GM23338 (cell line): ENCODE measurements at regions not wholly inside any gene's neighbourhood (a gene's known extent, or its start where the extent isn't known, plus 50 kb on each side); places are given as distances from the start of the nearest gene placed in this dataset.

Experiments used
- ATAC-seq: fragments of 200-7000 bp; cut with Tn5 transposase; 3 replicates; pipeline ENCODE4 v1.9.1; 2020
- DNase-seq: peaks from one replicate; pipeline ENCODE4 v3.0.0-alpha.2; 2015; ENCODE audit warnings: low spot score
- H2AFZ ChIP-seq: fragments of 200-600 bp; sonication (generic); 2 replicates; pipeline ENCODE4 v1.8.0; 2016; ENCODE audit warnings: antibody characterized with exemption, mild to moderate bottlenecking, moderate library complexity
- H3F3A ChIP-seq: fragments of 200-600 bp; sonication (generic); replicated peaks from 2 replicates; pipeline ENCODE4 v1.8.0; 2017; ENCODE audit warnings: antibody characterized with exemption, mixed run types, low read depth
- H3K27ac ChIP-seq: fragments of 200-600 bp; sonication (generic); 2 replicates; pipeline ENCODE4 v1.6.1; 2016; ENCODE audit warnings: low read depth
- H3K27me3 ChIP-seq: fragments of 200-600 bp; sonication (generic); 2 replicates; pipeline ENCODE4 v1.8.0; 2016; ENCODE audit warnings: mild to moderate bottlenecking, mixed run types, moderate library complexity; ENCODE audit not compliant: insufficient read depth
- H3K36me3 ChIP-seq: fragments of 200-600 bp; sonication (generic); 2 replicates; pipeline ENCODE4 v1.8.0; 2016; ENCODE audit warnings: mild to moderate bottlenecking; ENCODE audit not compliant: insufficient read depth
- H3K4me1 ChIP-seq: fragments of 200-600 bp; sonication (generic); 2 replicates; pipeline ENCODE4 v1.8.0; 2016; ENCODE audit warnings: mild to moderate bottlenecking, moderate library complexity; ENCODE audit not compliant: insufficient read depth
- H3K4me2 ChIP-seq: fragments of 200-600 bp; sonication (generic); 2 replicates; pipeline ENCODE4 v1.7.1; 2017; ENCODE audit warnings: mixed run types
- H3K4me3 ChIP-seq: fragments of 200-600 bp; sonication (generic); 2 replicates; pipeline ENCODE4 v1.6.1; 2016; ENCODE audit warnings: mixed run types
- H3K79me2 ChIP-seq: fragments of 200-600 bp; sonication (generic); replicated peaks from 2 replicates; pipeline ENCODE4 v1.8.0; 2017; ENCODE audit warnings: mild to moderate bottlenecking; ENCODE audit not compliant: insufficient read depth
- H3K9me2 ChIP-seq: fragments of 200-600 bp; sonication (generic); 2 replicates; pipeline ENCODE4 v1.8.0; 2017; ENCODE audit not compliant: insufficient read depth
- H4K20me1 ChIP-seq: fragments of 200-600 bp; sonication (generic); replicated peaks from 2 replicates; pipeline ENCODE4 v1.8.0; 2017; ENCODE audit warnings: mild to moderate bottlenecking; ENCODE audit not compliant: insufficient read depth
- H3K27ac Mint-ChIP-seq: 2 replicates; pipeline ENCODE4 v1.8.0; 2020; ENCODE audit warnings: inconsistent platforms, mild to moderate bottlenecking, moderate library complexity, mixed read lengths
- H3K27me3 Mint-ChIP-seq: 3 replicates; pipeline ENCODE4 v1.8.0; 2022; ENCODE audit warnings: low read depth, mild to moderate bottlenecking, moderate library complexity, mixed read lengths, inconsistent platforms; ENCODE audit not compliant: insufficient read depth, poor library complexity
- H3K36me3 Mint-ChIP-seq: 3 replicates; pipeline ENCODE4 v1.8.0; 2021; ENCODE audit warnings: low read depth, mild to moderate bottlenecking, inconsistent platforms, moderate library complexity, mixed read lengths
- H3K4me1 Mint-ChIP-seq: 3 replicates; pipeline ENCODE4 v1.8.0; 2020; ENCODE audit warnings: mild to moderate bottlenecking, inconsistent platforms, mixed read lengths
- H3K4me3 Mint-ChIP-seq: 3 replicates; pipeline ENCODE4 v1.8.0; 2021; ENCODE audit warnings: moderate library complexity, mild to moderate bottlenecking, inconsistent platforms, mixed read lengths
- H3K9me3 Mint-ChIP-seq: 3 replicates; pipeline ENCODE4 v1.8.0; 2020; ENCODE audit warnings: moderate library complexity, mild to moderate bottlenecking, inconsistent platforms, mixed read lengths
- CTCF ChIP-seq, 2 experiments: fragments of 200-600 bp in 1 of 2; sonication (generic) in 1 of 2; conservative IDR thresholded peaks; 2 replicates each; pipeline versions ENCODE4 v1.5.1 to v1.6.1; 2016 to 2017; ENCODE audit warnings: antibody characterized with exemption in 2 of 2, low read depth in 2 of 2, mild to moderate bottlenecking in 2 of 2, moderate library complexity in 1 of 2
- EZH2 ChIP-seq: fragments of 200-600 bp; sonication (generic); IDR thresholded peaks from one replicate; pipeline ENCODE4 v1.8.0; 2017; ENCODE audit warnings: antibody characterized with exemption, mild to moderate bottlenecking, low read depth; ENCODE audit not compliant: unreplicated experiment
- JUNB ChIP-seq: IDR thresholded peaks from one replicate; pipeline ENCODE4 v1.6.1; 2016; ENCODE audit warnings: antibody characterized with exemption; ENCODE audit not compliant: unreplicated experiment
- NANOG ChIP-seq: IDR thresholded peaks from 2 replicates; pipeline ENCODE4 v1.6.1; 2016; ENCODE audit warnings: antibody characterized with exemption, borderline replicate concordance
- STAT1 ChIP-seq: IDR thresholded peaks from one replicate; pipeline ENCODE4 v1.6.1; 2016; ENCODE audit warnings: antibody characterized with exemption; ENCODE audit not compliant: unreplicated experiment
- ZNF114 ChIP-seq: fragments of 250-450 bp; sonication (Bioruptor Pico); IDR thresholded peaks from 2 replicates; pipeline ENCODE4 v1.5.0; 2020; ENCODE audit warnings: mild to moderate bottlenecking, moderate library complexity
- ZNF462 ChIP-seq: fragments of 250-450 bp; sonication (Bioruptor Pico); IDR thresholded peaks from 2 replicates; pipeline ENCODE4 v1.5.0; 2020; ENCODE audit warnings: mild to moderate bottlenecking, moderate library complexity

GRCh38 chr2:16615687-16616615 is 49.7 kb downstream of the CYRIA start:
- ATAC-seq (peak; percentile 77), DNase-seq (peak; percentile 48)
- H3K9me2 ChIP-seq: peaks cover 3% of the 10 kb centered on the region; the same call in 1 of the 2 replicates
- H3K36me3 ChIP-seq: no peaks in the 10 kb centered on the region
- H3K4me3 ChIP-seq: no peak overlapping the region
- TF ChIP-seq CTCF (conservative IDR thresholded peaks at IDR 0.05; ENCODE audit: low read depth in 2 of 2) (peak; percentile 40 to 60; a peak in 3 of 4 replicates), ZNF114 (CRISPR knock-in tag) (no peak), EZH2 (no peak)
- H4K20me1 ChIP-seq: no peaks in the 10 kb centered on the region
- no peak overlapping the region for H2AFZ ChIP-seq
- Mint-ChIP-seq H3K27ac (no peak overlapping the region; the same call in none of the 2 replicates), H3K27me3 (peaks cover 2% of the 10 kb centered on the region), H3K4me1 (peaks cover 10% of the 10 kb centered on the region), H3K36me3 (no peaks in the 10 kb centered on the region), H3K9me3 (no peaks in the 10 kb centered on the region), H3K4me3 (no peak overlapping the region)
- H3K27ac ChIP-seq: no peak overlapping the region
- no peaks in the 10 kb centered on the region for H3F3A ChIP-seq
- H3K4me1 ChIP-seq: no peaks in the 10 kb centered on the region; the same call in 1 of the 2 replicates
- H3K4me2 ChIP-seq: no peak overlapping the region
- H3K27me3 ChIP-seq: no peaks in the 10 kb centered on the region
- no peaks in the 10 kb centered on the region for H3K79me2 ChIP-seq

- Histone ChIP-seq H2AFZ (no peak overlapping the region), H3F3A (no peaks in the 10 kb centered on the region), H3K9me2 (peaks cover 3% of the 10 kb centered on the region; the same call in 1 of the 2 replicates), H3K27me3 (no peaks in the 10 kb centered on the region), H3K4me3 (no peak overlapping the region), H3K4me1 (no peaks in the 10 kb centered on the region; the same call in 1 of the 2 replicates), H3K27ac (no peak overlapping the region), H3K36me3 (no peaks in the 10 kb centered on the region), H4K20me1 (no peaks in the 10 kb centered on the region), H3K79me2 (no peaks in the 10 kb centered on the region), H3K4me2 (no peak overlapping the region)
- Mint-ChIP-seq H3K4me3 (no peak overlapping the region), H3K9me3 (no peaks in the 10 kb centered on the region), H3K4me1 (peaks cover 10% of the 10 kb centered on the region), H3K27me3 (peaks cover 2% of the 10 kb centered on the region), H3K36me3 (no peaks in the 10 kb centered on the region), H3K27ac (no peak overlapping the region)
- DNase-seq: no peak
- ATAC-seq: no peak
- no peak for TF ChIP-seq JUNB
- no peak for TF ChIP-seq NANOG
- TF ChIP-seq STAT1: no peak
- TF ChIP-seq EZH2: no peak
Measured at GRCh38 chr2:16615246-16615645, 50.4 kb downstream of the CYRIA start.

- H3K4me3 ChIP-seq: no peak overlapping the region
- no peaks in the 10 kb centered on the region for H3K36me3 ChIP-seq
- DNase-seq (no peak), ATAC-seq (no peak)
- no peaks in the 10 kb centered on the region for H3F3A ChIP-seq
- H4K20me1 ChIP-seq: no peaks in the 10 kb centered on the region
- no peaks in the 10 kb centered on the region for H3K27me3 ChIP-seq
- H3K4me1 ChIP-seq: no peaks in the 10 kb centered on the region; the same call in 1 of the 2 replicates
- H3K27me3 Mint-ChIP-seq: peaks cover 2% of the 10 kb centered on the region
- peaks cover 3% of the 10 kb centered on the region; the same call in 1 of the 2 replicates for H3K9me2 ChIP-seq
- no peaks in the 10 kb centered on the region for H3K36me3 Mint-ChIP-seq
- no peak overlapping the region for H3K4me3 Mint-ChIP-seq
- H3K4me2 ChIP-seq: no peak overlapping the region
- no peak overlapping the region for H3K27ac ChIP-seq
- peaks cover 10% of the 10 kb centered on the region for H3K4me1 Mint-ChIP-seq
- no peaks in the 10 kb centered on the region for H3K9me3 Mint-ChIP-seq
- no peaks in the 10 kb centered on the region for H3K79me2 ChIP-seq
- no peak overlapping the region for H2AFZ ChIP-seq
- H3K27ac Mint-ChIP-seq: peak overlapping the region; percentile 59; the same call in 1 of the 2 replicates
- TF ChIP-seq ZNF462 (CRISPR knock-in tag): no peak
Measured at GRCh38 chr2:16614314-16614860, 51.2 kb downstream of the CYRIA start.
